GM12891 (cell line): ENCODE measurements at regions not wholly inside any gene's neighbourhood (a gene's known extent, or its start where the extent isn't known, plus 50 kb on each side); places are given as distances from the start of the nearest gene placed in this dataset.

Source experiments
- DNase-seq: peaks from one replicate; pipeline ENCODE4 v3.0.0; 2011; ENCODE audit warnings: low spot score; ENCODE audit not compliant: insufficient read length
- FAIRE-seq: peaks from 2 replicates; lab custom pipeline; 2011; peaks lifted over from hg19 to GRCh38; lab: Jason Lieb, UNC
- PAX5 ChIP-seq: IDR thresholded peaks from 2 replicates; pipeline ENCODE4 v1.6.1; 2011; ENCODE audit warnings: low read length, moderate library complexity, mild to moderate bottlenecking; ENCODE audit not compliant: insufficient read depth, severe bottlenecking
- POLR2A ChIP-seq: IDR thresholded peaks from 2 replicates; pipeline ENCODE4 v1.6.1; 2011; ENCODE audit warnings: low read depth, low read length, control low read depth
- POLR2AphosphoS5 ChIP-seq: IDR thresholded peaks from 2 replicates; pipeline ENCODE4 v1.6.1; 2011; ENCODE audit warnings: low read depth, low read length, control low read depth
- POU2F2 ChIP-seq: IDR thresholded peaks from 2 replicates; pipeline ENCODE4 v1.6.1; 2011; ENCODE audit warnings: low read depth, mild to moderate bottlenecking, control low read depth, low read length, moderate library complexity
- SPI1 ChIP-seq: IDR thresholded peaks from 2 replicates; pipeline ENCODE4 v1.6.1; 2011; ENCODE audit warnings: low read depth, low read length, control low read depth
- TAF1 ChIP-seq: IDR thresholded peaks from 2 replicates; pipeline ENCODE4 v1.6.1; 2011; ENCODE audit warnings: low read depth, low read length, control low read depth

GRCh38 chr16:55125818-55126385 is 195.2 kb downstream of the IRX5 start:
- FAIRE-seq, result no peak
- TF ChIP-seq SPI1 (no peak), POU2F2 (no peak), TAF1 (no peak), POLR2A (no peak), PAX5 (no peak), POLR2AphosphoS5 (no peak)
- no peak for DNase-seq

GRCh38 chr16:55126456-55126855 is 195.8 kb downstream of the IRX5 start:
- TF ChIP-seq POLR2A, result no peak
- TF ChIP-seq PAX5, result no peak
- TF ChIP-seq SPI1, result no peak
- TF ChIP-seq POU2F2, result no peak
- no peak for TF ChIP-seq POLR2AphosphoS5
- TF ChIP-seq TAF1, result no peak
- no peak for FAIRE-seq
- no peak for DNase-seq

GRCh38 chr16:55130456-55130855 is 193.5 kb upstream of the IRX6 start:
- FAIRE-seq (no peak), DNase-seq (no peak)
- no peak for TF ChIP-seq POLR2A
- no peak for TF ChIP-seq POU2F2

GRCh38 chr16:55130911-55131310 is 193.1 kb upstream of the IRX6 start:
- DNase-seq (no peak), FAIRE-seq (no peak)
- no peak for TF ChIP-seq SPI1
- no peak for TF ChIP-seq TAF1
- no peak for TF ChIP-seq POLR2A
- no peak for TF ChIP-seq POLR2AphosphoS5
- no peak for TF ChIP-seq POU2F2
- no peak for TF ChIP-seq PAX5

DNA sequence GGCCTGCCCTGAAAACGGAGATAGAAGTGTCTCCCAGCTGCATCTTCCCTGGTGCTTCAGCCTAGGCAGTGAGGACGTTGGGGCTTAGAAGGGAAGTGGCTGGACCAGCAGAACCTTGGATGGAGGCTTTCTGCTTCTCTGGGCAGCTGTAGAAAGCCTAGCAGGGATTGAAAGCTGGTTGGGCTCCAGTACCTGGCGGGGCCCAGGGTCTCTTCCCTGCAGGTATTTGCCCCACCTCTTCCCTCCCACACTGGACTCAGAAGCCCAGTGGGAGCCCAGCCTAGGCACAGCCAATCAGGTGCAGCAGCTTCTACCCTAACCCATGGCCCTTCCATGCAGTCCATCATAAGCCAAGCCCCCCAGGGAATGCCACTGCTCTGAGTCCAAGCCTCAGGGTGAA is 190.3 kb upstream of the IRX6 start:
- DNase-seq (no peak), FAIRE-seq (no peak)

GRCh38 chr16:55136356-55137150 is 187.4 kb upstream of the IRX6 start:
- FAIRE-seq (no peak), DNase-seq (no peak)
- no peak for TF ChIP-seq POLR2AphosphoS5
- TF ChIP-seq SPI1, result no peak
- TF ChIP-seq TAF1, result no peak

More for the DNA sequence above, 190.3 kb upstream of the IRX6 start:
- TF ChIP-seq POLR2A, result no peak
- no peak for TF ChIP-seq TAF1
- no peak for TF ChIP-seq POLR2AphosphoS5
- TF ChIP-seq POU2F2, result no peak
- no peak for TF ChIP-seq SPI1
- TF ChIP-seq PAX5, result no peak

- FAIRE-seq, result no peak
Measured at GRCh38 chr16:55138298-55138697, 185.7 kb upstream of the IRX6 start.

DNA sequence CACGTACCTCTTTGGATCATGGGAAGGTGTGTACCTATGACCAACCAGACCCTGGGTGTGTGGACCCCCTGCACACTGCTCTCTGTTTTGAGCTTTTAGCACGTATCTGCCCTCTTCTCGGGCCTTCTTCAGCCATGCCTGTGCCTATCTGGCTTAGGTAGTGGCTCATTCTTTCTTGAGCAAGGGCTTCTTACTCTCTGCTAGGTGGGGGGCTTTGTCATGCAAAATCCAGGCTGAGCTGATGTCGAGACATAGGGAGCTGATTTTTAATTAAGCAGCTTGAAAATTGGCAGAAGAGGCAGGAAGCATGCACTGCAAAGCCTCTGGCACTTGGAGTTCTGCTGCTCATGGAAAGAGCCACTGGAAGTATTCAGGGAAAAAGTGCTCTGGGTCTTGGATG is 181.6 kb upstream of the IRX6 start:
- no peak for TF ChIP-seq PAX5
- no peak for TF ChIP-seq SPI1
- TF ChIP-seq TAF1, result no peak
- no peak for TF ChIP-seq POU2F2
- TF ChIP-seq POLR2AphosphoS5, result no peak
- no peak for TF ChIP-seq POLR2A
- DNase-seq (no peak), FAIRE-seq (no peak)

More at GRCh38 chr16:55138298-55138697, 185.7 kb upstream of the IRX6 start:
- TF ChIP-seq POLR2AphosphoS5 (no peak), POU2F2 (no peak), PAX5 (no peak)
- DNase-seq, result no peak

DNA sequence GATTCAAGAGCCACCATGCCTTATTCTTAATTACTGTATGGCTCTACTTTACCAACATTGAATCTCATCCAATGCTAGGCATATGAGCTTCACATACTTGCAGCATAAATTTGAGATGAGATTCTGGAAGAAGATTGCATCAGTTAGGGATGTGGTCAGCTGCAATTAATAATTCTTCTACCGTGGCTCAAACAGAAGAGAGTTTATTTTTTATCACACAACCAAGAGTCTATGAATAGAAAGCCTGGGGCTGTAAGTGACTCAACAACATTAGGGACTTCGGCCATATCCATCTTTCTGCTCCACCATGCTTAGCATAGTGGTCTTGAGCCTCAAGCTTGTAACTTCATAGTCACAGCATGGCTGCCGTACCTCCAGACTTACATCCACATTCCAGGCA is 179.4 kb upstream of the IRX6 start:
- TF ChIP-seq POU2F2 (no peak), POLR2A (no peak), SPI1 (no peak), TAF1 (no peak), PAX5 (no peak), POLR2AphosphoS5 (no peak)
- no peak for FAIRE-seq
- no peak for DNase-seq

- no peak for DNase-seq
- TF ChIP-seq POLR2A, result no peak
- no peak for TF ChIP-seq PAX5
- TF ChIP-seq SPI1, result no peak
- TF ChIP-seq TAF1, result no peak
- TF ChIP-seq POU2F2, result no peak
- TF ChIP-seq POLR2AphosphoS5, result no peak
- no peak for FAIRE-seq
Measured at GRCh38 chr16:55145771-55146603, 178.0 kb upstream of the IRX6 start.
